H1 (cell line): ENCODE measurements at regions not wholly inside any gene's neighbourhood (a gene's known extent, or its start where the extent isn't known, plus 50 kb on each side); places are given as distances from the start of the nearest gene placed in this dataset.

Experiments
- GTF2F1 ChIP-seq: IDR thresholded peaks from 2 replicates; pipeline ENCODE4 v1.6.1; 2012; ENCODE audit warnings: low read depth, low read length, improper control_type of control experiment, borderline replicate concordance
- JUN ChIP-seq: IDR thresholded peaks from 2 replicates; pipeline ENCODE4 v1.6.1; 2011; ENCODE audit warnings: low read depth, mild to moderate bottlenecking, improper control_type of control experiment, low read length
- SIRT6 ChIP-seq: IDR thresholded peaks from one replicate; pipeline ENCODE4 v1.7.1; 2012; ENCODE audit warnings: low read length, inconsistent platforms
- SIX5 ChIP-seq: IDR thresholded peaks from 2 replicates; pipeline ENCODE4 v1.6.1; 2011; ENCODE audit warnings: mild to moderate bottlenecking, low read depth, low read length

- TF ChIP-seq SIX5 (no peak), GTF2F1 (no peak), SIRT6 (no peak), JUN (no peak)
These were observed 237.3 kb downstream of the AHR start (continued) for GRCh38 chr7:17535776-17536175.
